ENCODE measurements at regions not wholly inside any gene's neighbourhood (a gene's known extent, or its start where the extent isn't known, plus 50 kb on each side); places are given as distances from the start of the nearest gene placed in this dataset.

DNA sequence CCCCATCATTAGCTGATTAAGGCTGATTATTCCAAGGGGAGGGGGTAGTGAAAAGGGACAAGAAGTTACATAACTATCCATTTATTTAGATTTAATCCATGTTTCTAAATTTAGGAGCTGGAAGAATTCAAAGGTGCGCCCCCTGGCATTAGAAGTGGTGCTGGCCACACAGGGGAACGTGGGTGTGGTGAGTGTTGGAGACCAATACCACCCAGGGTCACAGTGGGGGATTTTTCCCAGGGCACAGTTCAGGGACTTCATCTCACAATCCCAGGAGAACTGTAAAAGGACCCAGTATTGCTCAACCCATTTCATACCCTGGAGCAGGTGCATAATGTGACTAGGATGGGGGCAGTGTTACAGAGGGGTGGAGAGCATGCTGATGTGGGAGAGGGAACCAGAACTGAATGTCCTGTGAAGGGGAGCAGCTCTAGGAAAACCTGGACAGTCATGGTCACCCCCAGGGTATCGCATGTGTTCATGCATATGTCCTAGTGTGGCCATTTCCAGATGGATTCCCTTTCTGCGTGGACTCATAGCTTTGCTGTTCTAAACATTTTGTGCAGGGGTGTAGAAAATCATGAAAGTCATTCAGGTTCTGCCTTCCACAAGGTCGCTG lies 110.3 kb downstream of the LSM3 start:
- no peak for DNase-seq

DNA sequence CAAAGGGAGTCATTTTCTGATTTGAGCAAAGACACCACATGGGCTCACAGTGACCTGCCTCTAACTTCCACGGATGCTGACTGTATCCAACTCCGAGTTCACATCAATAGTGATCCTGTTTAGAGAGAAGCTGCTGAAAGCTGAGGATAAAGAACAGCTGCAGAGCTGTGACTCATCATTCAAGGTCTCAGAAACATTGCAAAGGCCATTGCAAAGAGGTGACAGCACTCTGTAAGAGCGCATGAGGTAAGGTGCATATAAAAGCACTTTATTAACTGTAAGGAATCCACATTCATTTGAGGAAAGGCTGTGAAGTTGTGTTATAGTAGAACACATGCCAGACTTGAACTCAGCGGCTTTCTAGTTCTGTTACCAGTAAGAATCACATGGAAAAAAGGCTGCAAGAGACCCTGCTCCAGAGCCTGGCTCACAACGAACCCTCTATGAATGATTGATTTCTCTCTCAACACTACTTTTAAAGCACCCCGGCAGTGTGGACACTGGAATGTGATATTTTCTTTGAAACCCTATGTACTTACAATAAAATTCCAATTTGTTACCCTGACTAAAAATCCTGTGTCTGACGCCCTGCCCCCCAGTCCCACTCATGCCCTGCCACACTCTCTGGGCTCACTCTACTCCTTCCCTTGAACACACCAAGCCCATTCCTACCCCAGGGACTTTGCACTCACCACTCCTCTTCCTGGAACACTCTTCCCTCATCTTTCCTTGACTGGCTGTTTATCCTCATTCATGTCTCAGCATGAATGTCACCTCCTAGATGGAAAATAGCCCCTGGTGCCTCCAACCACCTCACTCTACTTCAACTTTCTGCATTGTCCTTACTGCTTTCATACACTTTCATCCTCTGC lies 111.2 kb downstream of the LSM3 start:
- DNase-seq = no peak

DNA sequence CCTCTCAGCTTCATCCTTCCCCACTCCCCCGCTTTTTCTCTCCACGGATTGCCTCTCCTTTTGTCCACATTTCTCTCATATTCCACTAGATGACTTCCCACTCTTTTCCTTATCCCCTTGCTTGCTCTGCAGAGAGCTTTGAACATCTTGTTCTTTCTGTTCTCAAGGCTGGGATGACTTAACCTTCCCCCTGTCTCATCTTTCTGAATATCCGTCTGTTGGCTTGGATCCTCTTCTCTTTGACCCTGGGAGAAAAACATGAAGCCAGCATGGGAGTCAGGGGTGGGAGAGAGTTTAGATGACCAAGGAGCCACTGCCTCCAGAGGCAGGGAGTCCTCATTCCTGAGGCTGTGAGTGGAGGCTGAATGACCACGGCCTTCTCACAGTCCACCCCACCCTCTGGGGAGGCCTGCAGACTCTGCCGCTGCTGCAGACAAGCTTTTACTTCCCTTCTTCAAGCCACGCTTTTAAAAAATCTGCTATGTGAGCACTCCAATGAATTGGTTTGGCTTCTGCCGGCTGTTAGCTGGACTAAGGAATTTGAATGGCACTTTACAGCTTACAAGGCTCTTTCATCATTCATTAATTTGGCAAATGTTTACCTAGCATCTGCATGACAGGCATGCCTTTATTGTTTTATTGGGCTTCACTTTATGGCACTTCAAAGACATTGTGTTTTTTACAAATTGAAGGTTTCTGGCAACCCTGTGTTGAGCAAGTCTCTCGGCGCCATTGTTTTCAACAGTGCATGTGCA lies 111.6 kb upstream of the SLC6A6 start:
- no peak for DNase-seq

DNA sequence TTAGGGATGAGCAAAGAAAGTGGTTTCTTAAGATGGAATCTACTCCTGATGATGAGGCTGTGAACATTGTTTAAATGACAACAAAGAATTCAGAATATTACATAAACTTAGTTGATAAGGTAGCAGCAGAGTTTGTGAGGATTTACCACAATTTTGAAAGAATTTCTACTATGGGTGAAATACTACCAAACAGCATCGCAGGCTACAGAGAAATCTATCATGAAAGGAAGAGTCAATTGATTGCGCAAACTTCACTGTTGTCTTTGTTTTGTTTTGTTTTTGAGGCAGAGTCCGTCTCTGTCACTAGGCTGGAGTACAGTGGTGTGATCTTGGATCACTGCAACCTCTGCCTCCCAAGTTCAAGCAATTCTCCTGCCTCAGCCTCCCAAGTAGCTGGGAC lies 107.4 kb upstream of the SLC6A6 start:
- no peak for DNase-seq

DNA sequence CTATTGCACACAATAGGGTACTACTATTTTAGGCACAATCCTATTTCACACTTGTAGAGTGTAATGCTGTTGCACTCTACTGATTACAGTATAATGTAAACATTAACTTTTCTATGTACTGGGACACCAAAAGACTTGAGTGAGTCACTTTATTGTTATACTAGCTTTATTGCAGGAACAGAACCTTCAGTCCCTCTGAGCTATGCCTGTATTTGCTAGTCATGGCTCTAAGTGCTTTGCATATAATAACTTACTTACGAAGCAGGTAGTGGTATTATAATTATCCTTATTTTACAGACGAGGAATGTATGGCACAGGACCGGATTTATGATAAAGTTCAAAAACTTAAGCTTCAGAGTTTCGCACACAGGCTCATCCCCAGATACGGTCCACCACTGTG lies 106.6 kb upstream of the SLC6A6 start:
- no peak for DNase-seq

DNA sequence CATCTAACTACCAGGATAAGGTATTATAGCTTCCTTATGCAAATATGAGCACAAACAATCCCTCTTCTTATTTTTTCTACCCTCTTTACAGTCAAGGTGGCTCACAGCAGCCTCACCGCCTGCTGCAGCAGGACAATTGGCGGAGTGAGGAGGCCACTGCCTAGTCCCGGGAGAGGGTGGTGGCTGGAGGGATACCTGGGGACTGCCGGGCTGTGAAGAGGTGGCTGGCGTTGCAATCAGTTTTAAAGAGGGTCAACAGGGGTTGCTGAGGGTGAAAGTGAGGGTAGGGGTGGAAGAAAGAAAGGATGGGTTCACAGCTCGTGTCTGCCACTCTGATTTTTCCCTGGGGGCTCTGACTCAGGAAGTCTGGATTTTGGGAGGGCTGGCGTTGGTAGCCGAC lies 105.1 kb upstream of the SLC6A6 start:
- no peak for DNase-seq

DNA sequence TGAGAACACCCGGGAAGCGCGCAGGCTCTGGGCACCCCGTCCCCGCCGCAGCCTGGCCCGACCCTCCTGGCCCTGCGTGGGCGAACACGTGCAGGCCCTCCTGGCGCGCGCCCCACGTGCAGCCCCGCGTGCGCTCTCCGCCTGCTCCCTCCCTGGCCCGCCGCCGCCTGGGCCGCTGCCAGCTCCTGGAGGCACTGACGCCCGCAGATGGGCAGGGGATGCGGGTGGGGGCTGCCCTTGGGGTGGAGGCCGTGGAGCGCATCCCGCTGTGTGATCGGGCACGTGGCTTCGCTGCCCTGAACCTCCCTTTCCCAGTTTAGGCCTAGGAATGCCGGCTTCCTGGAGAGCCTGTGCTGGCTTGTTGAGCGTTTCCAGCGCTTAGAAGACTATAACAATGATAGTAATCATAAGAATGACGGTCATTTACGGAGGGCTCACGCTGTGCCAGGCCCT lies 104.6 kb upstream of the SLC6A6 start:
- DNase-seq = no peak

DNA sequence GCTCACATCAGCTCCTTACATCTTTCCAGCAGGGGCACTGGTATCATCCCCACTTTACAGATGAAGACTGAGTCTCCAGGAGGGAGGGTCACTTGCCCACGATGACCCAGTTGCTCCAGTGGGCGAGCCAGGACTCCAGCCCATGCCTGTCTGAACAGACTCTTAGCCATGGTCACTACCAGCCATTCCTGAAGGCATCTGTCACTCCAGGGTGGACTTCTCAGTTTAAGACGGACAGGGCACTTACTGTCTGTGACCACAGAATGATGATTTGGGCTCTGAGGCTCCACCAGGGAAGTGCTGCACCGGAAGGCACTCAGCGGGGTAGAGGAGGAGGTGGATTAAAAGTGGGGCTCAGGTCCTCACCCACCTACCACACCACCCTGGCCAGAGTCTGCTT lies 104.0 kb upstream of the SLC6A6 start:
- no peak for DNase-seq

DNA sequence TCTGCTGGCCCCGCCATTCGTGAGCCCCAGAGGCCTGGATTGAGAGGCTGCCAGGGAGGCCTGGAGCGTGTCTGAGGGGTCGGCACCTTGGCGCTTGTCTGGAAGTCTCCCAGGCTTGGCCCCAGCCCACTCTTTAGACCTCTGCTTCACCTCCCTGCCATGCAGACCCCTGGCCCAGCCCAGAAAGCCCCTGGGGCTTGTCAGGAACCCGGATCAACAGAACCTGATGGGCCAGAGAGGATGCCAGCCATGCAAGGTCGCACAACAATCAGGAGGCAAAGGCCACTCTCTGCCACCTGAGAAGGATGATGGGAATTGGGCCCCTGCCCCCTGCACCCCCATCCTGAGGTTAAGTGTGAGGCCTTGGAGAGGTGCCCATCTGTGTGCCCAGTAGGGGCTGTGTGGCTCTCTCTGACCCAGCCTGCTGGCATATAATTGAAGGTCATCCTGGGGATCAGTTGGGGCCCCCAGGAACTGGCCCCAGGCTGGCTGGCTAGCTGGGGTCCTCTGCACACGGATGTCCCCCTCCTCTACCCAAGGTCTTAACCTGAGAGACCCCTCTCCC lies 103.3 kb upstream of the SLC6A6 start:
- no peak for DNase-seq

DNA sequence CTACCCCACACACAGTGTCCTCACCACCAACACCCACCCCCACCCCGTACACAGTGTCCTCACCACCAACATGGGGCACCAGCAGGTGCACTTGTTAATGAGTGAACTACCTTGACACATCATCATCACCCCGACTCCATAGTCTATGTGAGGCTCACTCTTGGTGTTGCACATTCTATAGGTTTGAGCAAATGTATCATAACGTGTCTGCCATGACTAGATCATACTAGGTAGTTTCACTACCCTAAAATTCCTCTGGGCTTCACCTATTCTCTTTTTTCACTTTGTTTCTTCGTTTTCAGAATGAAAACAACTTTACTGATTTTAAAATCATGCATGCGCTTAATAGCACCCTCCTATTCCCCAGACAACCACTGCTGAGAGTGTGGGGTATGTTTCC lies 102.6 kb upstream of the SLC6A6 start:
- DNase-seq = no peak

DNA sequence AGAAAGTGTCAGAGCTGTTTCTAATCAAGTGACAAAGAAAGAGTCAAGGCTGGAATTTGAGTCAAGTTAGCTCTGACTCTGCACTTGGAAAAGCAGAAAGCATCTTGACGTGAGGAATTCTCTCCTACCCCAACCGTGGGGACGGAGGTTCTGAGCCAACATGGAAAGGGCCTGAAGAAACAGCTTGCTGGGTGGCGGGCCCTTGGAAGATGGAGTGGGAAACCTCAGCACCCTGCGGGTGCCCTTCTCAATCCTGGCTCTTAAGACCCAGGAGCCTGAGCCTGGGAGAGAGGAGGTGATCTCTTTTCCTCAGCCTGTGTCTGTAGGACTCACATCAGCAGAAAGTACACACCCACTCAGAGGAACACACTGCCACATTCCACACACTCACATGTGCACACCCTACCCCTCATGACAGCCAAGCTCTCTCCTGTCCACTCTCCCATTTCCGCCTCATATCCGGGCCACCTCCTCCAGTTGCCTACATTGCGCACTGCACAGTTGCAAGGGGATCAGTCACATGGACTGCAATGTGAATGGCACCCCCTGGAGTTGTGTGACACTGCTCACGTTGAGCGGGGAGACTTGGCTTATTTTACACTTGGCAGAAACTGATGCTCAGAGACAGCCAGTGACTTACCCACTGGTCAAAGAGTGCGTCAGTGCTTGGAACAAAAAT lies 101.5 kb upstream of the SLC6A6 start:
- no peak for DNase-seq

DNA sequence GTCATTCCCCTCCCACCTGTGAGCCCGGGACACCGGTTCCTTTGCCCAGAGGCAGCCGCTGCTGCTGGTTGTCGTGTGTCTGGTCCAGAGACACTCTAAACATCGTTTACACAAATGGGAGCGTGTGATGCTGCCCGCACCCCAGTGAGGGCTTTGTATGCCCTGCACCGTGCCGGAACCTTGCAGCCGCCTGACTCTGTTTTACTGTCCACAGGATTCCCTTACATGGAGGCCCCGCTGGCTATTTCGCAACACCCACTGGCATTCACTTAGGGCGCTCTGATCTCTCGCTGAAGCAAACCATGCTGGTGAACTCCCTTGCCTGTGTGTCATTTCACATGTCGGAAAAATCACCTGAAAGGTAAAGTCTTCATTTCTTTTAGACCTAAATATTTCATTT lies 100.8 kb upstream of the SLC6A6 start:
- no peak for DNase-seq

DNA sequence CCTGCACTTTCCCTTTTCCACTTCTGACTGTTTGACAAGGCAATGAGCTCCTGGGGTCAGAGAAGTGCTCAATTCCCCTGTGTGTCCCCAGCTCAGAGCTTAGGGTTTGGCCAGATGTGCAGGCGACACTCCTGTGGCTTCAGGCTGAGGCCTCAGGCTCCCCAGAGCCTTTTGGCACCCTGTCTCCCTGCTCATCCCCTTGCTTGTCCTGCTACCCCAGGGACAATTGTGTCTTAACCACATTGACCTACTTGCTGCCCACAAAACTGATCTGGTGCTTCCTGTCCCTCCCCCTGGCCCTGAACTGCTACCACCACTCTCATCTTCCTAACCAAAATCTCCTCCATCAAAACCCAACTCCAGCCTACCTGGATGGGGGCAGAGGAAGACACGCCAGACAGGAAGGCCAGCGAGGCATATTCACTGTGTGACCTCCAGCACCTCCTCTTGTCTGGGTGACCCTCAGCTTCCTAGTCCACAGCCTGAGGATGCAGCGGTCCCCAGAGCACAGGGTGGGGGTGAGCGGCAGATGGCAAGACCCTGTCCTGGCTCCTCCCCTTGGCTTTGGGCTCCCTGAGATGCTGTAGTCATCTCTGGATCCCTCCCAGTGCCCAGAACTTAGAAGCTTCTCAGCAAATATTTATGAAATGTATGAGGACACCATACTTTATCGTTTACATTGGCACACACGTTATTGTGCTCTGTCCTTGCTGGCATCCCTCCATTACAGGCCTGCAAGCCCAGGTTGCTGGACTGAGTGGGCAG lies 98.9 kb upstream of the SLC6A6 start:
- DNase-seq = no peak

DNA sequence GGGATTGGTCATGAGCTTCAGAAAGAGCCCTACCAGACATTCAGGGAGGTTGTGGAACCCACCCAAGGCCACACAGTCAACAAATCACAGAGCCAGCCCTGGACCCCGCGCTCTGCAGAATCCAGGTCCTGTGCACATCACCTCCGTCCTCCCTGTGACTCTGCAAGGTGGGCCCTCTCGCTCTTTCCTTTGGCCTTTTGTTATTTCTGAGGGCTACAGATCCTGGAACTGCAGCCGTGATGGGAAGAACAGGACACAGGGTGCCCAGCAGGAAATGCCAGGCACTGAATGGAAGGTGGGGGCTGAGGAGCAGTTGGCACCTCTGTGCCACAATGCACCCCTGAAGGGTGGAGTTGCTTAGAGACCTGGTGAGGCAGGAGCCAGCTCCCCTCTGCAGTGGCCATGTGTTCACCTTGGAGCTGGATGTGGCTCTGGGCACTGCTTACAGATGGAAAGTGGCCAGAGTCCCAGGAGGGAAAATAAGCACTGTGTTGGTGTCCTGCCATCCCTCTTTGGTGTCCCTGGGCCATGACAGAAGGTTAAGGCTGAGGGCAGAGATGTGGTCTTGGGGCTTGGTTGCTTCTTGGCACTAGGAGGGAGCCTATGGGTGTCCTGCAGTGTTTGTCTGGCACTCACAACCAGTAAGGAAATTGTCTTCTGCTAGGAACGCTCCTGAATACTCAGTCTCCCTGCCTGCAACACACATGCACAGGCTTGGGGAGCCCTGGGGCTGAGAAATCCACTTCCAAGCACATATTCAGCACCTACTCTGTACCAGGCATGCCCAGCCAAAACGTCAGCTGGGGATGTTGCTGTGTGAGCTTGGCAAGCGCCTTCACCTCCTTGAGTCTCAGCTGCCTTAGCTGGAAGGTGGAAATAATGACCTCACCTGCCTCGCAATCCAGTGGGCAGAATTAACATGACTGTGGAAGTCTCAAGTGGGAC lies 98.0 kb upstream of the SLC6A6 start:
- no peak for DNase-seq

DNA sequence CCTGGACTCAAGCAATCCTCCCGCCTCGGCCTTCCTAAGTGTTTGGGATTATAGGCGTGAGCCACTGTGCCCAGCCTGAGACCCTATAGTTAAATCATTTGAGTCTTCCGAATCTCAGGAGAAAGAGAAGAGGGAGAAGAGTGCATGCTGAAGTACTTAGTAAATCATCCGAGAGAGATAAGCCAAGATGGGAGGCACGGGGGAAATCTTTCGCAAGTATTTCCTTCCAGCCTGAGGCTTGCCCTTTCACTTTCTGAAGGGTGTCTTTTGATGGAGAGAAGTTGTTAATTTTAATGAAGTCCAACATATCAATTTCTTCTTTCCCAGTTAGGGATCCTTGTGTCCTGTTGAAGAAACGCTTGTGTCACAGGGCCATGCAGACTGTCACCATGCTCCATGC lies 97.1 kb upstream of the SLC6A6 start:
- DNase-seq = peak; percentile 18

DNA sequence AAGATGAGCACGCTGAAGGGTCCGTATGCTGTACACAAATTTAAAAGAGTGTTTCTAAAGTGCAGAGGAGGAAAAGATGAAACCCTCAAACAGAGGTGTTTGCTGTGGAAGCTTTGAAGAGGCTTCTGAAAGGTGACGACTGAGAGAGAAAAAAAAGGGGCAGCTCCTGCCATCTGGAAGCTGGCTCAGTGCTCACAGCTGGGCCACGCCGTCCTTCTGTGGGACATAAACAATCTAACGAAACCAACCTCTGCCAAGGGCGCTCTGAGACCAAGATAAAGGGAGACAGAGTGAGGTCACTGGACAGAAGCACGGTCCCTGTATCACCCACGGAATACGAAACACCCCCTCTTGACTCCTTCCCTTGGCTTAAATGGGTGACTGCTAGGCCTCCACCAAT lies 96.3 kb upstream of the SLC6A6 start:
- DNase-seq = no peak

DNA sequence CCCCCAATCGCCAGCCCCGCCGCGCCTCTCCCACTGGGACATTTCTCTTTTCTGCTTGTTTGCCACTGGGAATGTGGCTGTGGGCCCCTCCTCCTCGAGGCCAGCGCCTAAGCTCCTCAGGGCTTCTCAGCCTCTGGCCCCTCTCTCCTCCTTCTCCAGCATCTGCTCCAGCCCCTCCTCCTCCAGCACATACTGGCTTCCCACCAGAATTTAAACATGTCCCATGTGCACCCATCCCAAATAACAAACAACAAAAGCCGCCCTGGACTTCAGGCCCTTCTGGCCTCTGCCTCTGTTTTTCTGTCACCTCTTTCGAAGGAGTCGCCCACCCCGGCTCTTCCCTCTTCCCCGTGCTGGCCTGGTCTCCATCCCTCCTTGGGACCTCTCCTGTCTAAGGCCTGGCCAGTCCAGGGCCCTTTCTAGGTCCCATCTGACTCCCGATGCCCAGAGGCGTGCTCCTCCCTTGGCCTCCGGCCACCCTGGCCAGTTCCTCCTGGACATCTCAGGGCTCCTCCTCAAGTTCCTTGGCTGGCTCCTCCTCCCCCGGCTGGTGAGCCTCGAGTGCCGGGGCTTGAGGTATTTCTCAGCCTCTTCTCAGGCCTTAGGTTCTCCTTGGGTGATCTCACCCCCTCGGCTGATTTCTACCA lies 94.6 kb upstream of the SLC6A6 start:
- DNase-seq = no peak

DNA sequence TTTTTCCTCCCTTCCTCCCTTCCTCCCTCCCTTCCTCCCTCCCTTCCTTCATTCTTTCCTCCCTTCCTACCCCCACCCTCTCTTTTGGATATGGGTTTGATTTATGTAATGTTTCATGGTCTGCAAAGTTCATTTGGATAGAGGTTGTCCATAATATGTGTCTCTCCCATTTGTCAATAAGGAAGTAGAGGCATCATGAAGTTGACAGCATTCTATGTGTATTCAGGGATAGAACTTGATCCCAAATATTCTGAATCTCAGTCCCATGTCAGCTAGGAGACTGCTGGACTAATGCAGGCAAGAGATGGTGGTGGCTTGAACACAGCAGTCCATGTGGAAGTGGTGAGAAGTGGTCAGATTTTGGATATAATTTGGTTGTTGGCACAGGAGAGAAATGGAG lies 90.7 kb upstream of the SLC6A6 start:
- DNase-seq = no peak

DNA sequence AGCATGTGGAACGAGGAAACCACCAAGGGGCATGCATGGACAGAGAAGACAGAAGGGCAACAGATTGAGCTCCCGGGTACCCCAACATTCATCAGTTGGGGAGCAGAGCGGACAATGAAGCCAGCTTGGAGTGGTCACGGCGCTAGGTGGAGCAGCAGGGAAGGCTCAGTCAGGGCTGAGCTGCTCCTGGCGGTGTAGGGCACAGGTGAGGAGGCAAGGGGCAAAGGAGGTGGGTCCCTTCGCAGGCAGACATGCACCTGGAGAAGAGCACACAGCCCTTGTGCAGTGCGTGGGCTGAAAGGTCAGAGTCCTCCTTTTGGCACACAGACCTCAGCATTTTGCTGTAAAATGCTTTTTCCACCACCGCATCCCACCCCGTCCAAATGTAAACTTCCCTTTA lies 90.0 kb upstream of the SLC6A6 start:
- DNase-seq = no peak

DNA sequence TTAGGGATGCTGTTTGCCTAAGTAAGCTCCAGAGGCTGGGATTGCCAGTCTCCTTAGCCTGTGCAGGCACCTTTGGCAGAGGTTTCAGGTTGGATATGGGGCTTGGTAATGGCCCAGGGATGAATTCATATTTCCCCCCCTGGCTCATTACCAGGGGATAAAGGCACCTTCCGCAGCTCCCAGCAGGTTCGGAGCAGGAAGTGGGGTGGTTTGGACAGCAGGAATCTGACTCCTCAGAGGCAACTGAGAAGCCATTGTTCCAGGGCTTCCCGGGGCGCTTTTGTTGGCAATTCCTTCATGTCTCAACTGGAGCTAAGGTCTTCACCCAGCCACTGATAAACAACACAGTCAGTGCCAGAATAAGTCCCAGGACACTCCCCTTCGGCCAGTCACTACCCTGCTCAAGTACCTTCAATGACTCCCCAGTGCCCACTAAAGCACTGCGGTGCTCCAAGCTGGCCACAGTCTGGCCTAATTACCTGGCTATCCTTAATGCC lies 85.3 kb upstream of the SLC6A6 start:
- no peak for DNase-seq
